ENCODE measurements at regions not wholly inside any gene's neighbourhood (a gene's known extent, or its start where the extent isn't known, plus 50 kb on each side); places are given as distances from the start of the nearest gene placed in this dataset.

GRCh38 chrX:45722471-45722870 lies 521.8 kb upstream of the DIPK2B start:
- Mint-ChIP-seq H3K4me1 (peaks cover 7% of the 10 kb centered on the region in 2 experiments), H3K36me3 (ENCODE audit: insufficient read depth in 1 of 3, low read depth in 3 of 3) (no peaks in the 10 kb centered on the region; a peak in 1 of 7 replicates), H3K4me3 (no peak overlapping the region), H3K27me3 (ENCODE audit: low read depth) (no peaks in the 10 kb centered on the region), H3K27ac (no peak overlapping the region), H3K9me3 (peaks cover 36 to 46% of the 10 kb centered on the region in 2 experiments)
- peaks cover 7% of the 10 kb centered on the region; the same call in 1 of the 2 replicates for H3K4me1 ChIP-seq (ENCODE audit: insufficient read depth, low read length)
- no peak overlapping the region for H2AFZ ChIP-seq (ENCODE audit: low read length)
- no peak overlapping the region for H3K23ac ChIP-seq (ENCODE audit: insufficient read length, low read depth, low read length)
- no peak overlapping the region for H4K91ac ChIP-seq (ENCODE audit: insufficient read length, low read depth, low read length)
- no peak overlapping the region for H4K5ac ChIP-seq (ENCODE audit: insufficient read length, low read depth, low read length)
- no peaks in the 10 kb centered on the region for H3K9me3 ChIP-seq (ENCODE audit: control insufficient read depth, low read depth, low read length)
- no peak overlapping the region for H2BK12ac ChIP-seq (ENCODE audit: insufficient read length, low read depth, low read length)
- H3K9ac ChIP-seq (ENCODE audit: extremely low read depth, insufficient read length, low read length): no peak overlapping the region
- H3K4me2 ChIP-seq (ENCODE audit: insufficient read depth, insufficient read length, low read length): no peak overlapping the region
- no peak overlapping the region for H4K8ac ChIP-seq (replicated peaks; ENCODE audit: insufficient read length, low read depth, low read length)
- no peaks in the 10 kb centered on the region for H3K79me2 ChIP-seq (ENCODE audit: insufficient read depth, low read length)
- H3K27ac ChIP-seq (ENCODE audit: insufficient read length, low read depth, low read length): no peak overlapping the region
- no CpG with 5 or more reads among the region's 3 CpGs for WGBS (ENCODE audit: extremely low coverage, insufficient read length, low lambda C conversion rate)
- H2BK15ac ChIP-seq (ENCODE audit: low read depth, low read length): no peak overlapping the region
- no peak overlapping the region for H2BK20ac ChIP-seq (ENCODE audit: low read depth, low read length, poor library complexity, severe bottlenecking)
- no peak overlapping the region for H2BK120ac ChIP-seq (ENCODE audit: low read depth, low read length, poor library complexity, severe bottlenecking)
- H3K4ac ChIP-seq (ENCODE audit: low read depth, low read length): no peak overlapping the region
- TF ChIP-seq CTCF (conservative IDR thresholded peaks at IDR 0.05): no peak
- no peak overlapping the region for H3K18ac ChIP-seq (ENCODE audit: insufficient read length, low read depth, low read length)
- H3T11ph ChIP-seq (ENCODE audit: low read length): no peak overlapping the region
- no peak overlapping the region for H3K14ac ChIP-seq (ENCODE audit: insufficient read depth, low read length)
- no peaks in the 10 kb centered on the region for H4K20me1 ChIP-seq (ENCODE audit: control insufficient read depth, insufficient read depth, insufficient read length)
- DNase-seq: no peak
- H2AK5ac ChIP-seq (ENCODE audit: insufficient read length, low read length): no peak overlapping the region
- no peaks in the 10 kb centered on the region for H3K23me2 ChIP-seq (ENCODE audit: insufficient read length, low read depth, low read length, poor library complexity, severe bottlenecking)
- H3K79me1 ChIP-seq (ENCODE audit: insufficient read depth, low read depth, low read length, poor library complexity, severe bottlenecking): no peaks in the 10 kb centered on the region
- H3K56ac ChIP-seq (ENCODE audit: insufficient read length, low read depth, low read length): no peak overlapping the region
- H3K27me3 ChIP-seq (ENCODE audit: insufficient read depth, low read length): no peaks in the 10 kb centered on the region
- H2BK5ac ChIP-seq (ENCODE audit: insufficient read length, low read length): no peak overlapping the region
